Caco-2 (cell line): ENCODE measurements at regions not wholly inside any gene's neighbourhood (a gene's known extent, or its start where the extent isn't known, plus 50 kb on each side); places are given as distances from the start of the nearest gene placed in this dataset.

ENCODE experiments used
- BruUV-seq: library from RNA; stranded (reverse); fragments of 400-500 nt; replicated peaks from 2 replicates; lab custom pipeline; 2021; lab: Mats Ljungman, UMichigan
- CTCF ChIA-PET: fragments of 300-600 bp; sonication (Branson Sonifier 250); formaldehyde crosslinking; loops from one replicate; lab custom pipeline; 2022; ENCODE audit warnings: antibody characterized with exemption; lab: Charles Lee
- POLR2A ChIA-PET: fragments of 300-600 bp; sonication (Branson Sonifier 250); formaldehyde crosslinking; loops from one replicate; lab custom pipeline; 2022; ENCODE audit warnings: antibody characterized with exemption; lab: Charles Lee
- DNase-seq, 2 experiments: peaks; one replicate each; pipeline versions ENCODE4 v3.0.0 to v3.0.0-alpha.2; 2020 to 2022
- H3K27me3 ChIP-seq: replicated peaks from 2 replicates; pipeline ENCODE4 v1.6.0; 2011; ENCODE audit warnings: low read length; ENCODE audit not compliant: control insufficient read depth, insufficient read depth
- H3K36me3 ChIP-seq: 2 replicates; pipeline ENCODE4 v1.5.1; 2011; ENCODE audit warnings: low read length; ENCODE audit not compliant: control insufficient read depth, insufficient read depth
- H3K4me1 ChIP-seq: fragments of 250-450 bp; sonication (Bioruptor Pico); 2 replicates; pipeline ENCODE4 v1.5.1; 2020; ENCODE audit warnings: mild to moderate bottlenecking
- H3K4me3 ChIP-seq: 2 replicates; pipeline ENCODE4 v1.5.1; 2011; ENCODE audit warnings: low read depth, mild to moderate bottlenecking, control low read depth, low read length
- H3K9me3 ChIP-seq: fragments of 250-450 bp; sonication (Bioruptor Pico); 2 replicates; pipeline ENCODE4 v1.5.1; 2020; ENCODE audit warnings: mild to moderate bottlenecking, moderate library complexity
- H3K27ac Mint-ChIP-seq: one replicate; pipeline ENCODE4 v1.8.0; 2022; ENCODE audit warnings: mixed read lengths; ENCODE audit not compliant: unreplicated experiment
- H3K27me3 Mint-ChIP-seq: one replicate; pipeline ENCODE4 v1.8.0; 2022; ENCODE audit warnings: mixed read lengths; ENCODE audit not compliant: insufficient read depth, unreplicated experiment
- H3K36me3 Mint-ChIP-seq: one replicate; pipeline ENCODE4 v1.8.0; 2022; ENCODE audit warnings: mild to moderate bottlenecking, mixed read lengths; ENCODE audit not compliant: insufficient read depth, unreplicated experiment
- H3K4me1 Mint-ChIP-seq: one replicate; pipeline ENCODE4 v1.8.0; 2022; ENCODE audit warnings: low read depth, mixed read lengths; ENCODE audit not compliant: unreplicated experiment
- H3K4me3 Mint-ChIP-seq: one replicate; pipeline ENCODE4 v1.8.0; 2022; ENCODE audit warnings: mild to moderate bottlenecking, moderate library complexity, mixed read lengths; ENCODE audit not compliant: unreplicated experiment
- H3K9me3 Mint-ChIP-seq: one replicate; pipeline ENCODE4 v1.8.0; 2022; ENCODE audit warnings: mixed read lengths; ENCODE audit not compliant: unreplicated experiment
- intact Hi-C: fragments of 100-400 bp; cut with micrococcal nuclease; formaldehyde crosslinking; loops from one replicate; pipeline ENCODE4 v1.10.0; 2022; ENCODE audit not compliant: unreplicated experiment
- TF ChIP-seq, protein P1 (sequence below), 2 experiments: fragments of 200-600 bp in 1 of 2; IDR thresholded peaks; 1 replicate in 1 of 2; 2 replicates in 1 of 2; pipeline versions ENCODE4 v1.5.1 to v1.8.0; 2011 to 2022; ENCODE audit warnings: antibody characterized with exemption in 1 of 2, control low read depth in 1 of 2, inconsistent platforms in 1 of 2, low read depth in 1 of 2, low read length in 1 of 2, mild to moderate bottlenecking in 1 of 2, moderate library complexity in 1 of 2; ENCODE audit not compliant: insufficient read depth in 1 of 2, severe bottlenecking in 1 of 2, unreplicated experiment in 1 of 2

DNA sequence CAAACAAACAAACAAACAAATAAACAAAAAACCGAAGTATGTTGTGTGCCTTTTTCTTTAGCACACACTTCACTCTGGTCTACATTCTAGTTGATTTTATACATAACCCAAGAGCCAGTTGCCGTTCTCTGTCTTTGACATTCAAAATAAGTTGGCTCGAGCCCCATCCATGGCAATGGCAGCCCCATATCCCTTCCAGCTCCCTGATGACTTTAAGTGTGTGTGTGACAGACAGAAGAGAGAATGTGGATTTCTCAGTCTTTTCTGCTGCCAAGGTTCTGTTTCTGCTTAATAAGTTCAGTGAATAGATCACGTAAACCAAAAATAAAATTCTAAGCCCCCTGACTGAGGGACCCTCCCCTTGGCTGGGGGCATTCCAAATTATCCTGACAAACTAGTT is 100.6 kb upstream of the TENM4 start:
- TF ChIP-seq, protein P1, sequence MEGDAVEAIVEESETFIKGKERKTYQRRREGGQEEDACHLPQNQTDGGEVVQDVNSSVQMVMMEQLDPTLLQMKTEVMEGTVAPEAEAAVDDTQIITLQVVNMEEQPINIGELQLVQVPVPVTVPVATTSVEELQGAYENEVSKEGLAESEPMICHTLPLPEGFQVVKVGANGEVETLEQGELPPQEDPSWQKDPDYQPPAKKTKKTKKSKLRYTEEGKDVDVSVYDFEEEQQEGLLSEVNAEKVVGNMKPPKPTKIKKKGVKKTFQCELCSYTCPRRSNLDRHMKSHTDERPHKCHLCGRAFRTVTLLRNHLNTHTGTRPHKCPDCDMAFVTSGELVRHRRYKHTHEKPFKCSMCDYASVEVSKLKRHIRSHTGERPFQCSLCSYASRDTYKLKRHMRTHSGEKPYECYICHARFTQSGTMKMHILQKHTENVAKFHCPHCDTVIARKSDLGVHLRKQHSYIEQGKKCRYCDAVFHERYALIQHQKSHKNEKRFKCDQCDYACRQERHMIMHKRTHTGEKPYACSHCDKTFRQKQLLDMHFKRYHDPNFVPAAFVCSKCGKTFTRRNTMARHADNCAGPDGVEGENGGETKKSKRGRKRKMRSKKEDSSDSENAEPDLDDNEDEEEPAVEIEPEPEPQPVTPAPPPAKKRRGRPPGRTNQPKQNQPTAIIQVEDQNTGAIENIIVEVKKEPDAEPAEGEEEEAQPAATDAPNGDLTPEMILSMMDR (IDR thresholded peaks at IDR 0.05; ENCODE audit: insufficient read depth in 1 of 2, low read depth in 1 of 2, low read length in 1 of 2, severe bottlenecking in 1 of 2, unreplicated experiment in 1 of 2): no peak
- ChIA-PET POLR2A (no interaction called here), CTCF (no interaction called here)
- H3K4me3 ChIP-seq: no peak overlapping the region
- H3K9me3 ChIP-seq: no peaks in the 10 kb centered on the region
- no TSS peak for BruUV-seq
- no peaks in the 10 kb centered on the region for H3K9me3 Mint-ChIP-seq
- DNase-seq: no peak
- H3K4me1 ChIP-seq: no peaks in the 10 kb centered on the region
- intact Hi-C loops: no loop called here
- H3K36me3 ChIP-seq: no peaks in the 10 kb centered on the region
- H3K27me3 Mint-ChIP-seq: no peaks in the 10 kb centered on the region
- no peaks in the 10 kb centered on the region for H3K36me3 Mint-ChIP-seq
- no peak overlapping the region for H3K4me3 Mint-ChIP-seq
- no peaks in the 10 kb centered on the region for H3K27me3 ChIP-seq
- no peak overlapping the region for H3K27ac Mint-ChIP-seq
- no peaks in the 10 kb centered on the region for H3K4me1 Mint-ChIP-seq

DNA sequence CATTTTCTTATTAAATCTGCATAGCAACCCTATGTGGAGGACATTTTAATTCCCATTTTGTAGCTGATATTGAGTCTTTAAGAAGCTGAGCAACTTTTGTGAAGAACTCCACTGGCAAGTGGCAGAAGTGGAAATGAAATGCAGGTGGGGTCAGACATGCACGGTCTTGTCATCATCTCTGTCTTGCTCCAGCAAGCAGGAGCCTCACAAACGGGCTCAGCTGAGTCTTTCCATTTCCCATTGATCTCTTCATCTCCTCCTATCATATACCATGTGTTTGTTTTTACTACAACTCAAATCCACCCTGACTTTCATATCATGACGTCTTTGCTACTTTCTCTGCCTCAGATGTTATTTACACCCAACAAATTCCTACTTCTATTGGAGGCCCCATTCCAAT is 97.9 kb upstream of the TENM4 start:
- CTCF ChIA-PET: no interaction called here

DNA sequence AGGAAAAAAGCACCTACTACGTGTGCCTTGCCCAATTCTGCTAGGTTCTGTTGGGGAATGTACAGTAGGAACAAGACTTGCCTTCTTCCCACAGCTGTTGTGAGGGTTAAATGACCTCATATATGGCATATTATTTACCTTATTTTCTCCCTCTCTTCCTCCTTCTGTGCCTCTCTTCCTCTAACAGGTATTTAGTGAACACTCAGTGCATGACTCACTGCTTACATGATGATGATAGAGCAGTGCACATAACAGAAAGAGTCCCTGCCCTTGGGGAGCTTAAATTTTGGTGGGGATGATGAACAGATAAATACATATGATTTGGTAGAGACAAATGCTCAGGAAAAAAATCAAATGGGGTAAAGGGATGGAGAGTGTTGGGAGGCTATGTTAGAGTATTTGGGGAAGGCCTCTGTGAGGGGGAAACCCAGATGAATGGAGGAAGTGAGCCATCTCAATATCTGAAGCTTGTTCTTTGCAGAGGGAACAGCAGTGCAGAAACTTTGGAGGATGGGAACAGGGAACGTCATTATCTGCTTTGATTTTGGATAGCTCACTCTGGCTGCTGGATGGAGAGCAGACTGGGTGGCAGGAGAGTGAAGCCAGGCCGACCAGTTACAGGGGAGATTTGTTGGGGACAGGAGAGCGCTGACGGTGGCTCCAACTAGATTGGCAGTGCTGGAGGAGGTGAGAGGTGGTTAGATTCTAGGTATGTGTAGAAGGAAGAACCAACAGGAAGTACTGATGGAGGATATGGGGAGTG is 95.5 kb upstream of the TENM4 start:
- H3K4me3 Mint-ChIP-seq: no peak overlapping the region
- H3K36me3 ChIP-seq: no peaks in the 10 kb centered on the region
- no TSS peak for BruUV-seq
- POLR2A ChIA-PET: no interaction called here
- no peaks in the 10 kb centered on the region for H3K4me1 Mint-ChIP-seq
- H3K9me3 ChIP-seq: no peaks in the 10 kb centered on the region
- TF ChIP-seq, protein P1 (IDR thresholded peaks at IDR 0.05; ENCODE audit: insufficient read depth in 1 of 2, low read depth in 1 of 2, low read length in 1 of 2, severe bottlenecking in 1 of 2, unreplicated experiment in 1 of 2): no peak
- no peaks in the 10 kb centered on the region for H3K9me3 Mint-ChIP-seq
- H3K36me3 Mint-ChIP-seq: no peaks in the 10 kb centered on the region
- no peak overlapping the region for H3K27ac Mint-ChIP-seq
- H3K4me1 ChIP-seq: no peaks in the 10 kb centered on the region
- intact Hi-C loops: no loop called here
- no peaks in the 10 kb centered on the region for H3K27me3 ChIP-seq
- no peak for DNase-seq
- H3K27me3 Mint-ChIP-seq: no peaks in the 10 kb centered on the region
- H3K4me3 ChIP-seq: no peak overlapping the region
- CTCF ChIA-PET: no interaction called here

More for the DNA sequence above, 97.9 kb upstream of the TENM4 start:
- H3K4me1 Mint-ChIP-seq: no peaks in the 10 kb centered on the region
- intact Hi-C loops: no loop called here
- H3K4me3 Mint-ChIP-seq: no peak overlapping the region
- Histone ChIP-seq H3K27me3 (no peaks in the 10 kb centered on the region), H3K36me3 (no peaks in the 10 kb centered on the region), H3K9me3 (no peaks in the 10 kb centered on the region), H3K4me1 (no peaks in the 10 kb centered on the region), H3K4me3 (no peak overlapping the region)
- TF ChIP-seq, protein P1 (IDR thresholded peaks at IDR 0.05; ENCODE audit: insufficient read depth in 1 of 2, low read depth in 1 of 2, low read length in 1 of 2, severe bottlenecking in 1 of 2, unreplicated experiment in 1 of 2): no peak
- no peaks in the 10 kb centered on the region for H3K27me3 Mint-ChIP-seq
- no peak for DNase-seq
- no peak overlapping the region for H3K27ac Mint-ChIP-seq
- H3K36me3 Mint-ChIP-seq: no peaks in the 10 kb centered on the region
- no TSS peak for BruUV-seq
- POLR2A ChIA-PET: no interaction called here
- no peaks in the 10 kb centered on the region for H3K9me3 Mint-ChIP-seq
